Esophagus muscularis mucosa (tissue), 3 donors: ENCODE measurements at regions not wholly inside any gene's neighbourhood (a gene's known extent, or its start where the extent isn't known, plus 50 kb on each side); places are given as distances from the start of the nearest gene placed in this dataset.

Experiments
- CTCF ChIP-seq, 3 experiments: fragments of 200-600 bp in 2 of 3; fragments of 450-650 bp in 1 of 3; sonication (generic) in 2 of 3; IDR thresholded peaks; one replicate each; pipeline ENCODE4 v1.5.1; 2017 to 2019; ENCODE audit warnings: antibody characterized with exemption in 3 of 3, mild to moderate bottlenecking in 2 of 3, moderate library complexity in 1 of 3
- POLR2A ChIP-seq: fragments of 450-650 bp; IDR thresholded peaks from one replicate; pipeline ENCODE4 v1.6.1; 2017; ENCODE audit warnings: antibody characterized with exemption, moderate library complexity, mild to moderate bottlenecking, low read depth
- POLR2AphosphoS5 ChIP-seq, 2 donors: sonication (generic); formaldehyde crosslinking; IDR thresholded peaks; one replicate each; pipeline ENCODE4 v1.6.1; 2017; ENCODE audit warnings: antibody characterized with exemption in 2 of 2

- TF ChIP-seq CTCF (IDR thresholded peaks at IDR 0.05) (no peak), POLR2AphosphoS5 (IDR thresholded peaks at IDR 0.05) (no peak), POLR2A (no peak)
Measured at GRCh38 chr10:65355141-65355680, 1570.6 kb upstream of the LRRTM3 start.
